ENCODE measurements at regions not wholly inside any gene's neighbourhood (a gene's known extent, or its start where the extent isn't known, plus 50 kb on each side); places are given as distances from the start of the nearest gene placed in this dataset.
"Not testable (repeated sequence)": the region's sequence is repeated elsewhere in the genome, so short reads cannot be mapped to it uniquely, and the experiment has no call there.

GRCh38 chr4:130067419-130067818, 971.5 kb downstream of the C4orf33 start:
- ATAC-seq (no peak), DNase-seq (ENCODE audit: low spot score) (no peak)
- intact Hi-C loops (cut with DNase I): no loop called here

GRCh38 chr4:130068072-130068471, 972.1 kb downstream of the C4orf33 start:
- DNase-seq (ENCODE audit: low spot score) (no peak), ATAC-seq (no peak)
- intact Hi-C loops (cut with DNase I): no loop called here

GRCh38 chr4:130071746-130072145, 975.8 kb downstream of the C4orf33 start:
- ATAC-seq: no peak
- intact Hi-C loops (cut with DNase I): no loop called here
- DNase-seq (ENCODE audit: low spot score): no peak

GRCh38 chr4:130073145-130073790, 977.3 kb downstream of the C4orf33 start:
- intact Hi-C loops (cut with DNase I): no loop called here
- ATAC-seq (no peak), DNase-seq (ENCODE audit: low spot score) (no peak)

GRCh38 chr4:130074096-130074495, 978.1 kb downstream of the C4orf33 start:
- no peak for DNase-seq (ENCODE audit: low spot score)
- intact Hi-C loops (cut with DNase I): no loop called here
- ATAC-seq: no peak

GRCh38 chr4:130077275-130077674, 981.3 kb downstream of the C4orf33 start:
- ATAC-seq: no peak
- no peak for DNase-seq (ENCODE audit: low spot score)
- intact Hi-C loops (cut with DNase I): no loop called here

- DNase-seq (ENCODE audit: low spot score); intact Hi-C loops (cut with DNase I); ATAC-seq: not testable (repeated sequence)
Observed at GRCh38 chr4:130079027-130079426, 983.1 kb downstream of the C4orf33 start.

GRCh38 chr4:130080872-130081451, 985.0 kb downstream of the C4orf33 start:
- DNase-seq (ENCODE audit: low spot score) (no peak), ATAC-seq (no peak)
- intact Hi-C loops (cut with DNase I): no loop called here

- no peak for ATAC-seq
- intact Hi-C loops (cut with DNase I): no loop called here
- DNase-seq (ENCODE audit: low spot score): no peak
Observed at GRCh38 chr4:130090427-130090826, 994.5 kb downstream of the C4orf33 start.

GRCh38 chr4:130092187-130093015, 996.4 kb downstream of the C4orf33 start:
- DNase-seq (ENCODE audit: low spot score) (no peak), ATAC-seq (no peak)
- intact Hi-C loops (cut with DNase I): no loop called here

GRCh38 chr4:130099105-130099504, 1003.2 kb downstream of the C4orf33 start:
- intact Hi-C loops (cut with DNase I): no loop called here
- ATAC-seq: no peak

GRCh38 chr4:130110189-130110588, 1014.2 kb downstream of the C4orf33 start:
- DNase-seq (ENCODE audit: low spot score): no peak
- intact Hi-C loops (cut with DNase I): no loop called here

More at GRCh38 chr4:130099105-130099504, 1003.2 kb downstream of the C4orf33 start:
- no peak for DNase-seq (ENCODE audit: low spot score)

GRCh38 chr4:130110770-130111169, 1014.8 kb downstream of the C4orf33 start:
- intact Hi-C loops (cut with DNase I): no loop called here
- no peak for ATAC-seq
- DNase-seq (ENCODE audit: low spot score): no peak

More at GRCh38 chr4:130110189-130110588, 1014.2 kb downstream of the C4orf33 start:
- no peak for ATAC-seq

GRCh38 chr4:130124066-130124465, 1028.1 kb downstream of the C4orf33 start:
- intact Hi-C loops (cut with DNase I): no loop called here
- no peak for ATAC-seq
- no peak for DNase-seq (ENCODE audit: low spot score)

- ATAC-seq: peak; percentile 93
- no peak for DNase-seq (ENCODE audit: low spot score)
- intact Hi-C loops (cut with DNase I): no loop called here
Observed at GRCh38 chr4:130125467-130125866, 1029.5 kb downstream of the C4orf33 start.

- ATAC-seq: no peak
- intact Hi-C loops (cut with DNase I): no loop called here
- DNase-seq (ENCODE audit: low spot score): no peak
Observed at GRCh38 chr4:130127297-130127696, 1031.3 kb downstream of the C4orf33 start.

- ATAC-seq (no peak), DNase-seq (ENCODE audit: low spot score) (no peak)
- intact Hi-C loops (cut with DNase I): no loop called here
Observed at GRCh38 chr4:130131536-130131935, 1035.6 kb downstream of the C4orf33 start.

- intact Hi-C loops (cut with DNase I): no loop called here
- no peak for DNase-seq (ENCODE audit: low spot score)
- no peak for ATAC-seq
Observed at GRCh38 chr4:130141651-130142050, 1045.7 kb downstream of the C4orf33 start.

- no peak for DNase-seq (ENCODE audit: low spot score)
- ATAC-seq: no peak
- intact Hi-C loops (cut with DNase I): no loop called here
Observed at GRCh38 chr4:130143656-130144055, 1047.7 kb downstream of the C4orf33 start.

- DNase-seq (ENCODE audit: low spot score): no peak
- ATAC-seq: no peak
- intact Hi-C loops (cut with DNase I): no loop called here
Observed at GRCh38 chr4:130146773-130147172, 1050.8 kb downstream of the C4orf33 start.

All from sciatic nerve (tissue), 2 donors.